Inflammatory macrophage treated with lipopolysaccharide for 4 hours (primary cell): ENCODE measurements at regions not wholly inside any gene's neighbourhood (a gene's known extent, or its start where the extent isn't known, plus 50 kb on each side); places are given as distances from the start of the nearest gene placed in this dataset.

Experiments
- DNase-seq: peaks from one replicate; pipeline ENCODE4 v3.0.0-alpha.2; 2020

DNA sequence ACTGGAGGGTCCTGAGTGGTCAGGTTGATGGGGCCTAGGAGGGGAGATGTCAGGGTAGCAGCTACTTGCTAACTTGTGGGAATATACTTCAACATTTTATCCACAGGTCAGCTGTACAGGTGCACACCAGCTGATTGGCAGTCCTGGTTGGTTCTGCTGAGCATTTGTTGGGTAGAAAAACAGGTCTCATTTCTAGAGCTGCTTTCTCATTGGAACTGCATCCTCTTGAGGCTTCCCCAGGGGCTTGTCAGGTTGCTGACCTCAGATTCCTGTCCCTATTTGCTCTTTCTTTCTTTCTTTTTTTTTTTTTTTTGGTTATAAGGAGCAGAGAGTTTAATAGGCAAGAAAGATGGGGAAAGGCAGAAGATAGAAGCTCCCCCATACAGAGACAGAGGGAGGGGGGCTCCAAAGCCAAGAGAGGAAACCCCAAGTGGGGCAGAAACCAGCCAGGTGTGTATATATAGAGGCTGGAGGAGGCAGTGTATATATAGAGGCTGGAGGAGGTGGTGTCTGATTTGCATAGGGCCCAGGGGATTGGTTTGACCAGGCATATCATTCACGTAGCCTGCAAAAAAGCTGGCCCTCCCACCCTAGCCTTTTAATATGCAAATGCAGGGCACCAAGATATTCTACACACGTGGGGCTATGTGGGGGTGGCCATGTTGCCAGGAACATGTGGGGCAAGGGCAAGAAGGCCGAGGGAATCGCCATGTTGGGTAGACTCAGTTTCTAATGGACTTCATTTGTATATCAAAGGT is 57.3 kb upstream of the STUM start:
- DNase-seq = no peak

DNA sequence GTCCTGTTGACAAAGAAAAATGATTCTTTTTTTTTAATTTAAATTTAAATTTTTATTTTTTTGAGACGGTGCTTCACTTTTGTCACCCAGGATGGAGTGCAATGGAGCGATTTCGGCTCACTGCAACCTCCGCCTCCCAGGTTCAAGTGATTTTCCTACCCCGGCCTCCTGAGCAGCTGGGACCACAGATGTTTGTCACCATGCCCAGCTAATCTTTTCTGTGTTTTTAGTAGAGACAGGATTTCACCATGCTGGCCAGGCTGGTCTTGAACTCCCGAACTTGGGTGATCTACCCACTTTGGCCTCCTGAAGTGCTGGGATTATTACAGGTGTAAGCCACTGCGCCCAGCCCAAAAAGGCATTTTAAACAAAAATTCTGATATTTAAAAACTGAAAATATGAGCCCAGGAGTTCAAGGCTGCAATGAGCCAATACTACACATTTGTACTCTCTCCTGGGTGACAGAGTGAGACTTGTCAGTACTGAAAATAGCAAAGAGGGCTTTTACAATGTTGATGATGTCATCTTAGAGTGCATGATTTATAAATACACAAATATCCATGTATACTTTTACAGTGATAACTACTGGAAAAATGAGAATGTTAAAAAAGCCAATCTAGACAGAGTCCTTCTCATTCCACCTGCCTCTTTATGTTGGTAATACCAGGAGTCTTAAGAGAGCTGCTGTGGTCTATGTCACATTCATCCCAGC is 56.0 kb upstream of the STUM start:
- DNase-seq = no peak

DNA sequence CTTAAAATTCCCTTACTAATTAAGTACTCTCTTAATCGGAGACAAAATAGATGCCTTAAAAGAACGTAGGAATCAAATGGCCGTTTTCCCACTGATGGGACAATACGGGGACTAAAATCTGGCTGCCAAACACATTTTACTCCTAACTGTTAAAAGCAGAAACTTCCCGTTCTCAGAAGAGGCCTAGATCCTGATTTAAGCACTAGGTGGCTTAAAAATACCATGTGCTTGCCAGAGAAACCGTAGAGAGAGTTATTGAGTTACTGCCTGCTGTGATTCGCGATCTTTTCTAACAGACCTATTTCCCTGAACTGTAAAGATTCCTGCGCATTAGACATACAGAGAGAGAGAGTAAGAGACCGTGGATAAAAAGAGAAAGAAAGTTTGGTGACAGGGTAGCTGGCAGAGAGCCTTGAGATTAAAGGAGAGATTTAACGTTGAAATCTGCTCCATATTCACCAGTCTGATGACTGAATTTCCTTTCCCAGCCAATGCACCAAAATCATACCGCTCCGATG is 54.4 kb upstream of the STUM start:
- no peak for DNase-seq

DNA sequence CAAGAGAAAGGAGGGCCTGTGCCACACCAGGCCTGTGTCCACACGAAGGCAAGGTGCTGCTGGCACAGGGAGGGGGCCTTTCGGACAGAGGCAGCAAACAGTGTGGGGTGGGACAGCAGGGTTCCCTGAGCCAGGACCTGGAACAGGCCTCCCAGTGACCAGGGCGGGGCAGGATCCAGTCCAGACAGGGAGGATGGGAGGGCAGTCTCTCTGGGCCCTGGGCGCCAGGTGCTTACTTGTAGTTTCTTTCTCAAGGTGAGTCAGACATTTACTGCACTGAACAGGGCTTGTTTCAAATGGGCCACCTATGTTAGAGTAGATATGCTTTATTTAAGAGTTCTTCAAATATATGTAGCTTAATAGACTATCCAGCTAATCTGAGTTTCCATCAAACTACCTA is 52.8 kb upstream of the STUM start:
- DNase-seq = no peak

DNA sequence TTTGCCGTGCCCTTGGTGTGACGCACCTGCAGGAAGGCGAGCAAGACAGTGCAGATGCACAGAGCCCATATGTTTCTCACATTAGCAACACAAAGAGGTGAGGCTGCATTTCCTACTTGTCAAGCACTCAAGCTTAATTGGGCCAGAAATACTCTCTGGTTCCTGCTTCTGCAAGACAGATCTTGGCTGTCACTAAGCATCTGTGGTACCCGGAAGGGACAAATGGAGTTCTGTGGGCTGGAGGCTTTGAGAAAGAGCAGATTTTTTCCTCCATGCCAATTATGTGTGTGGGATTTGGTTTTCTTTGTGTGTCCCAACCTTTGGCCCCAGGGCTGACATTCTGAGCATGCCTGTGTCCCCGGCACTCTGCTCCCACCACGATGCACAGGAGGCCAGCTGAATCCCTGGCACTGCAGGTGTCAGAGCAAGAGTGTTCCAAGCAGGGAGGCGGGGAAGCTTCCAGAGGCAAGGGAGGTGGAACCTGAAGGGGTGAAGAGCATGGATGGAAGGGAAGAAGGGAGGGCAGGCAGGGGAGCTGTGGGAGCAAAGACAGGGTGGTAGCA is 52.0 kb upstream of the STUM start:
- DNase-seq = no peak

DNA sequence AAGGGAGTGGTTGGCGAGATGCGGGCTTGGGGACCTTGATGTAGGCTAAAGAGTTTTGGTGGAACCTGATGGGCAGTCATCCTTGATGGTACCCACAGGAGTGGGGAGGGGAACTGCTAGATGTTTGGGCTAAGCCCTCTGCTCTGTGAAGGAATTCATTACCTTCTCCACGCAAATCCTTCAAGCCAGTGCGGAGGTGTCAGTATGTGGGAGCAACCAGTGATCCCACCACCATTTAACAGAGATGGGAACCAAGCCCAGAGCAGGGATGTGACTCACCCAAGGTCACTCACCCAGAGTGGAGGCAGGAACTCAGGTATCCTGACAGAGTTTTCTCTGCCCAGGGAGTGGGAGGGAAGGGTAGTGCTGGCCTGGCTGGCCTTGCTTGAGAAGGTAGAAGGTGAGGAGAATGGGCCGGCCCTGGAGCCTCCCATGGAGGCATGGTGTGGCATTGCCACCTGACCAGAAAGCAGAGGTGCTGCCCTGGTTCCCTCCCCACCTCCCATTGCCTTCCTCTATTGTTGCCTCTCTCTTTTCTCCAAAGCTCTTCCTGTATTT is 51.2 kb upstream of the STUM start:
- DNase-seq = no peak

DNA sequence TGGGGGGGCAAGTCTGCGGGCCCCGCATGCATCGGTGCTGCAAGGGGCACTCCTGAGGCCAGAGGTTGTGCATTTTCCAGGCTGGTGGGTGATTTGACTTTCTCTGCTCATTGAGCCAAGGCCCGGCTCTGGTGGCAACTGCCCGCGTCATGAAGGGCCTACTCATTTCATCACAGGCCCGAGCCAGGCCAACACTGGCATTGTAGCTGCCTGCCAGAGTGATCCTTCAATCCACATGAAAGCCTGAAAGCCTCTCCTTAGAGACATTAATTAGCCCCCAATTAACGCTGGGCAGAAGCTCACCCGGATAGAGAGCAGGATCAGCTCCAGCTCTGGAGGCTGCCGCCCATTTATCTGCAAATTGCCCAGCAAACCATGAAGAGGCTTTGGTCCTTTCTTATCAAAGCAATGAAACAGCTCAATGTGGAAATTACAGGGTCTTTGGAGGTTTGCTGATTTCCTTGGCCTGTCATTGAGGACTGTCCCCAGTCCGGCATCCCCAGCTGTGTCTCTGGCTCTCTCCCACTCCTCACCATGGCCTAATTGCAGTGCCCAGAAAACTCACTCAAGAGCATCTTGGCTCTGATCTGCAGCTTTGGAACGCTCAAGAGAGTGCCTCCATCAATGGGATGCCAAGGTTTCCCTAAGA is 50.4 kb upstream of the STUM start:
- no peak for DNase-seq

DNA sequence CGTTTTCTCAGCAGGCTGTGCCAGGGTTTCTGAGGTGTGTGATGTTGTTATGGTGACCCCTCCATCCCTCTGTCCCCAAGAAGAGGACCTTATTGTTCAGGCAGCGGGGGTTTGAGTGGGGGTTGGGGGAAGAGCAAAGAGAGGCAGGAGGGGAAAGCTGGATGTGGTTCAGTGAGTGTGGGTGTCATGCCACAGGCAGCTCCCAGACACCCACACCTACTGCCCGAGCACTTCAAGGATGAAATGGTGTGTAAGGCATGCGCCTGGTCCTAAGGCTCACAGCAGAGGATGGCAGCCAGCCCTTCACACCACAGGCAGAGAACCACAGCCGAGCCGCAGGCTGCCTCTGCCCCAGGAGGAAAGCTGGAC is 49.9 kb upstream of the STUM start:
- DNase-seq = no peak
